NCI-H128 (cell line): ENCODE measurements at regions not wholly inside any gene's neighbourhood (a gene's known extent, or its start where the extent isn't known, plus 50 kb on each side); places are given as distances from the start of the nearest gene placed in this dataset.

Source experiments
- DNase-seq: peaks from one replicate; lab custom pipeline; 2025; ENCODE audit not compliant: unreplicated experiment; lab: John Stamatoyannopoulos, UW

DNA sequence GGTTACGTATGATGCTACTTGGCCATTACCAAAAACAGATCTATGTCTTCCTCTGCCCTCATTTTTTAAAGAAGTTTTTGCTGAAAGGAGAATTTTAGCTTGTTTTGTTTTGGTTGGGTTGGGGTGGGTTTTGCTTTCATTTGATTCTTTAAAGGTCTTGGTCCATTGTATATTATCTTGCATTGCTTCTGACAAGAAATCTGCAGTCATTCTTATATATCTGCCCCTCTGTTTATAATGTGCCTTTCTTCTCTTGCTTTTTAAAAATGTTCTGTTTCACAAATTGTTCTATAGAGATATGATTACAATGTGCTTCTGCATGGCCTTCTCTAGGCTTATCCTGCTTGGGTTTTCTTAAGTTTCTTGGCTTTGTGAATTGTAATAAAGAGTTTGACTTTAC lies 660.6 kb downstream of the RNF144A start:
- DNase-seq: no peak

DNA sequence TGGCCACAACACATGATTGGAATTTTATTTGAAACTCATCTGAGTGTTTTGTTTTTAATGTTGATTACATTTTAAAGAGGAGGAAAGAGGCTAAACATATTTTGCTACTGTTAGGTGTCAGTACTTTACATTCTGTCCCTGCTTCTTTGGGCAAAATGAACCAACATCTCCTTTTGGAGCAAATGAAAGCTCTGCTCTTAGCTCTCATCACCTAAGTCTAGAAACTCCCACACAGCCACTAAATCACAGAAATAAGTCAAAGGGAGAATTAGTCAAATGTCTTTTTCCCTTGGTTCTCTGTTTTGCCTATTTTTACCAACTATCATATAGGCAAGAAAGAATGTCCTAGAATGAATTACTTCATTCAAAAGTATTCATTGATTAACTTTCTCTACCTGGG lies 666.8 kb downstream of the RNF144A start:
- DNase-seq: no peak

DNA sequence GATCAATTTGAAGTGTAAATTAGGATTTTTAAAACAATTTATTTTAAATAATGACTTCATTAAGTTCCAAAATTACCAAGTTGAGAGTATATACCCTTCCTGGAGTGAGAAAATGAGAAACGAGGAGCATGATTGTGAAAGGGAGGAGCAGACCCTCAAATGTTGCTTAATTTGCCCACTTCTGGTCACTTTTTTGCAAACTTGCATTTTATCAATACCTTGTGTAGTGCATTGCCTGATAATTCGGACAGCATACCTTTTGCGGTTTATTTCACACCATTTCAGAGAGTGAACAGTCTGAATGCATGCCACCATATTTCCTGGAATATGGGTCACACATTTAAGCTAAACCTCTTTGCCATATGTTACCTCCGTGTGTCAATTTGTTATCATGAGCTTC lies 669.7 kb downstream of the RNF144A start:
- no peak for DNase-seq

- DNase-seq: no peak
These were observed 671.1 kb downstream of the RNF144A start for GRCh38 chr2:7588295-7588694.

DNA sequence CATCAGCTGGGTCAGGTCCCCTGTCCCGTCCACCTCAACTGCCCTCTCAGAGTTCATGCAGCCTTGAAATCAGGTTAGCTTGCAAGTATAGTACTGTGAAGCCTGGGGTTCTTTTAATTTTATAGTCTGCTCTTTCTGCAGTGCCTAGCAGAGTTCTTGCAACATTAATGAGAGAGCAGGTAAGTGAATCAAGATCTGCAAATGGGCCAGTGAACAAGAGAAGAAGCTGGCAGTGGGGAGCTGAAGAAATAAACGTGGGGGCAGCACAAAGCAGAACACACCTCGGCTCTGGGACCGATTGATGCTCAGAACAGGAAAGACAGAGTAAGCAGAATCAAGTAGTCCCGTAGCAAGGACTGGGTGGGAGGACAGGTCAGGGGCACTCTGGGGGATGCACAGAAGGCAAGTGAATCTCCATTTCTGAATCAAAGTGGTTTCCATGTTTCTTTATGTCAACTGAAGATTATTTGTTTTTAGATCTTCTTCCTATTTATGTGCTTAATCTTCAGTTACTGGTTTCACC lies 675.5 kb downstream of the RNF144A start:
- no peak for DNase-seq

DNA sequence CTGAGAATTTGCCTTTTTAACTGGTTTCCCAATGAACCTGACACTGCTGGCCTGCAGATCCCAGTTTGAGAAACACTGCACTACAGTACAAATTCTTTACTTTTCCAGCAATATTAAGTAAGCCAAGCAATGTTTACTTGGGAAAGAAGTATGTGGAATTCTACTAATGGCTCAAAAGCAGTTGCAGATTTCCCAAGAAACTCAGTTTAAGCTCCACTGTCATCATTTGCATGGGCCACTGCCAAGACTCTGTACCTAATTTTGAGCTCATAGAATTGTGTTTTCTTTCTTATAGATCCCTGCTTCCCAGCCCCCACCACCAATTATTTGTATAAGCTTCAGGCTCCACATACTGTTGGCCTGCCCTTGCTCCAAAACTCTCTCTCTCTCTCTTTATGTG lies 676.1 kb downstream of the RNF144A start:
- DNase-seq: no peak

GRCh38 chr2:7594211-7594610 lies 677.0 kb downstream of the RNF144A start:
- DNase-seq: no peak

DNA sequence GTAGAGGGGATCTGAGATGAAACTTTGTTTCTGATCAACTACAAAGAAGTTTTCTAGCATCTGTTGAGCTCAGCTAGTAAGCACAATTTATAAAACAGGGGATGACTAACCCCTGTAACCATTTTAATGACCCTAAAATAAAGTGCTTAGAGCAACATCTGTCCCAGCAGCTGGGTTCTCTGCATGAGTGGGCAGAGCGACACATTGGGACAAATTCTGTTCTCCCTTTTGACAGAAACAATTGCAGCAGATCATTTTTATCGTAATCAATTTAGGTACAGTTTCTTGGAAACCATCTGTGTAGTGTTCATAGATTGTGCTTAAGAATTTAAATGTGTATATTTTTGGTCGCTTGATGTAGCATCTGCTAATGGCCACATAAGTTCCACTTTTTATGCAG lies 678.0 kb downstream of the RNF144A start:
- no peak for DNase-seq

GRCh38 chr2:7598402-7598801 lies 681.2 kb downstream of the RNF144A start:
- DNase-seq: no peak

- no peak for DNase-seq
These were observed 682.4 kb downstream of the RNF144A start for GRCh38 chr2:7599462-7600258.

GRCh38 chr2:7601990-7602389 lies 684.8 kb downstream of the RNF144A start:
- DNase-seq: no peak

GRCh38 chr2:7604456-7604855 lies 687.2 kb downstream of the RNF144A start:
- no peak for DNase-seq

DNA sequence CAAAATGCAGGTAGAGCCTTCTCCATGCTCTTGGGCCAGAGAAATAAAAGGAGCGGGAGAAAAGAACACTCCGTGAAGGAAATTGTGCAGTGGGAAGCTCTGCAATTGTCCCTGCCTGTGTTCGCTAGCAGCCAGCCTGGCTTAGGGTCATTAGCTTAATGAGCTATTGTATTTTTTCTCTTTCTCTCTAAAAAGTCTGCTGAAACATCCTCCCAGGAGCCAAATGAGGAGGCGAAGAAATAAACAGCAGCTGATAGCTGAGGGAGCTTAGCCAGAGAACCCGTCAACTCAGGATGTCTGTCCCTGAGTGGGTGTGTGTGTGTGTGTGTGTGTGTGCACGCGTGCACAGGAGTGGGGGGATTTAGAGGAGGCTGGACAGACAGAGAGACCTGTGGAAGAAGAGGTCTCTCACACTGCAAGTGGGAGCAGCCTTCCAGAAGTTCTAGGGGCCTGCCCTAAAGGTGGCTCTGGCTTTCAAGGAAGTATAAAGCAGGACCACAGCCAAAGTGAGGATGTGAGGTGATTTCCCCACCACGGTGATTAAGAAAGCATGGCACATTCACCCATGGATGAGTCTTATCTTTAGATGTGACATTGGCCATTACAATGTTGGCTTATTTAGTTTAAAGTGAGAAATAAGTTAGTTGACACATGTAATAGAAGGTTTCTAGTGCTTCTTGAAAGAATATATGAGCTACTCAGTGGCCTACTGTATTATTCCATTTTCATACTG lies 690.4 kb downstream of the RNF144A start:
- no peak for DNase-seq

- no peak for DNase-seq
These were observed 692.3 kb downstream of the RNF144A start for GRCh38 chr2:7609556-7609955.

DNA sequence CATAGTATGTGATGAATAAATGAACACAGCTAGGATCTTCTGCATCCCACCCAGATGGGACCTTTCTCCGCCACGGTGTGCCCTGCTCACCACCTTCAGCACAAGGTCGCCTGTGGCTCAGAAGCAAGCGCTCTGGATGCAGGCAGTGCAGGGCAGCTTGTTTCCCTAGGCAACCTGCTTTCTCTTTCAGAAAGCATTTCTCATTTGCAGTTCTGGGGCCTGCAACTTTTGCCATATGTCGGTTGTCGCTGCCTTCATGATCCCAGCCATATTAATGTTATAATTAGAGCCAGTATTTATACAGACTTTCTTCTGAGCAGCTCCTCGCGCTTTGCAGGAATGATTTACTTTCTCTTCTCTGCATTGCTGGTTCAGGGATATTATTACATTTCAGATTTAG lies 692.8 kb downstream of the RNF144A start:
- no peak for DNase-seq

DNA sequence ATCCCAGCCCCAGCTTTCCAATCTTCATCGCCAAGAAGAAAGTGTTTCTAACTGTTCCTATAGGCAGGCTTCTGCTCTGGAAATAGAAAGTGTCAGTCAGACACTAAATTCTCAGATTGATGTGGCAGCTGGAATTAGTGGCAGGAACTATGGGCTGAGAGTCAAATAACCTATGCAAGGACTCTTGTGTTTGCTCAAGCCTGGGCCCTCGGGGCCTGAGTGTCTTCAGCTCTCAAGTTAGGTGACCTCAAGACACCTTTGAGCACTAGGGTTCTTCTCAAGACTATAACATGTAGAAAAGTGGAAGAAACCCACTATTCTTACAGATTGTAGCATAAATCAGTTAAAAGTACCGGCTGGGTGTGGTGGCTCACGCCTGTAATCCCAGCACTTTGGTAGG lies 694.5 kb downstream of the RNF144A start:
- DNase-seq: no peak

GRCh38 chr2:7612969-7613368 lies 695.8 kb downstream of the RNF144A start:
- DNase-seq: no peak

- no peak for DNase-seq
These were observed 696.6 kb downstream of the RNF144A start for GRCh38 chr2:7613831-7614230.

DNA sequence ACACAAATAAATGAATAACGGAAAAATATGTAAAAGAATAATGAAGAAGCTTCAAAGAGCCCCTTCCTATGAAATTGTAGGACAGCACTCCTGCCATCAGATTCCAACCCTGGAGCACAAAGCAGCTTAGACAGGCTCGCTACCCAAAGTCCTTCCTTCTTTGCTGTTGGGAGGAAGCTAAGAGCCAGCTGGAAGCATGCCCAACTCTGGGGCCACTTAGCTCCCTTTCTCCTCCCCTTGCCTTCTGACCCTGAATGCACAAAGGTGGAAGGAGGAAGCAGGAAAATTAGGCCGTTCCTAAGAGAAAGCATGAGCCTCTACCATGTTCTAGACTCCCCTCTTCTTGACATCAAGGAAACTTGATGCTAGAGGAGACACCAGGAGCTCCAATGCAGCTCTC lies 700.8 kb downstream of the RNF144A start:
- DNase-seq: no peak

DNA sequence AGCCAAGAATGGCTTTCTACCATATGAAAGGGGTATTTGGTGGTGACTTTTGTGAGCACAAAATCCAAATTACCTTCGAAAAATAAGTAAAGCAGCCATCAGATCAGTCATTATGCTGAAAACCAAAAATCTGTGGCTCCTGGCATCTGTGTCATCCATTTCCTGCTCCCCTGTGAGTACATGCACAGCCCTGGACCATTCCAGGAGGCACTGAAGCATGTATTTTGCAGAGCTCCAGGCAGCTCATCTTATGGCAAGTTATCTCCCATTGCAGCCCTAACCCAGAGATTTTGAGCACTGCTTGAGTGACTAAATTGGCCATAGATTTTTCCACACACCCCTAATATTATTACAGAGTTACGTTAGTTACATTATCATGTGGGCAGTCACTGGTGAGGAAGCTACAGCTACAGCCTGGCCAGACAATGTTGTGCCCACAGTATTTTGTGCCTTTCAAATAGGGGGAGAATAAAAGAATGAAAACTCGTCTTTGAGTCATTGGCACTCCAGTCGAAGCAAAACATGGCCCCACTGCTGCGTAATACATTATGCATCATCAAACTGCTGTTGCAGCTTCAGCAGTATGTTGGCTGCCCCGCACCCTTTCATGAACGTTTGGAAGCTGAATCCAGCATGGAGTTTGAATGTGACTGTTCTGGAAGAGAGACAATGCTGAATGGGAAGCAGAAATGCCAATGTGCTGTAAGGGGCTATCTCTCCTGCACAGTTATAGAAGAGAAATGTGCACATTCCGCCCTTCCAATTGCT lies 702.2 kb downstream of the RNF144A start:
- no peak for DNase-seq

DNA sequence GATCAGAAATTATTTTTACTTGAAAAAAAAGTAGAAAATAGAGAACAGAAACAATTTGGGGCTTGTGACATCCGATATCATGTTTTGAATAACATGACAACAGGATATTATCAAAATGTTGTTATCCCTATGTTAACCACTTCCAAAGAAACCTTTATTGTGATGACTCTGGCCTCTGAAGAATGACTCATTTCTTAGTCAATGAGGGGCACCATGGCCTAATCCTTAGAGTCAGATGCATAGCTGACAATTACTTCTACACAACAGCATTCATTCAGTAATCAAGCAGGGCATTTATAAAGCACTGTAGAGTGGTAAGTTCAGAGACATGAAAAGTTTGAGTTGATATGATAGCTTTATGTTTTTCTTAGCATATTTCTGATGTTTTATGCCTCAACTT lies 703.0 kb downstream of the RNF144A start:
- DNase-seq: no peak
